ENCODE measurements at regions not wholly inside any gene's neighbourhood (a gene's known extent, or its start where the extent isn't known, plus 50 kb on each side); places are given as distances from the start of the nearest gene placed in this dataset.
"Not testable (repeated sequence)": the region's sequence is repeated elsewhere in the genome, so short reads cannot be mapped to it uniquely, and the experiment has no call there.

GRCh38 chr10:8305876-8306652 lies 251.6 kb downstream of the GATA3 start:
- peaks cover 13% of the 10 kb centered on the region for H3K27me3 ChIP-seq
- H3K36me3 ChIP-seq: no peaks in the 10 kb centered on the region
- H3K4me3 ChIP-seq: no peak overlapping the region
- no peaks in the 10 kb centered on the region for H3K9me3 ChIP-seq
- peak; percentile 31 for DNase-seq

GRCh38 chr10:8306685-8307364 lies 252.3 kb downstream of the GATA3 start:
- no peak overlapping the region for H3K4me3 ChIP-seq
- peaks cover 13% of the 10 kb centered on the region for H3K27me3 ChIP-seq
- DNase-seq: no peak
- H3K36me3 ChIP-seq: no peaks in the 10 kb centered on the region
- H3K9me3 ChIP-seq: no peaks in the 10 kb centered on the region

GRCh38 chr10:8310930-8311329 lies 256.4 kb downstream of the GATA3 start:
- H3K4me3 ChIP-seq: no peak overlapping the region
- no peaks in the 10 kb centered on the region for H3K27me3 ChIP-seq
- no peaks in the 10 kb centered on the region for H3K36me3 ChIP-seq
- DNase-seq: no peak
- no peaks in the 10 kb centered on the region for H3K9me3 ChIP-seq

- H3K4me3 ChIP-seq: no peak overlapping the region
- no peaks in the 10 kb centered on the region for H3K27me3 ChIP-seq
- DNase-seq: no peak
- H3K36me3 ChIP-seq: no peaks in the 10 kb centered on the region
- no peaks in the 10 kb centered on the region for H3K9me3 ChIP-seq
These were observed 257.1 kb downstream of the GATA3 start for GRCh38 chr10:8311526-8312070.

GRCh38 chr10:8312079-8312478 lies 257.6 kb downstream of the GATA3 start:
- H3K36me3 ChIP-seq: no peaks in the 10 kb centered on the region
- H3K27me3 ChIP-seq: no peaks in the 10 kb centered on the region
- H3K4me3 ChIP-seq: no peak overlapping the region
- H3K9me3 ChIP-seq: no peaks in the 10 kb centered on the region
- DNase-seq: no peak

GRCh38 chr10:8312781-8313180 lies 258.3 kb downstream of the GATA3 start:
- no peaks in the 10 kb centered on the region for H3K9me3 ChIP-seq
- no peak overlapping the region for H3K4me3 ChIP-seq
- peak; percentile 33 for DNase-seq
- no peaks in the 10 kb centered on the region for H3K27me3 ChIP-seq
- H3K36me3 ChIP-seq: no peaks in the 10 kb centered on the region

GRCh38 chr10:8314486-8314885 lies 260.0 kb downstream of the GATA3 start:
- no peaks in the 10 kb centered on the region for H3K9me3 ChIP-seq
- DNase-seq: no peak
- no peak overlapping the region for H3K4me3 ChIP-seq
- no peaks in the 10 kb centered on the region for H3K36me3 ChIP-seq
- H3K27me3 ChIP-seq: no peaks in the 10 kb centered on the region

- no peaks in the 10 kb centered on the region for H3K9me3 ChIP-seq
- H3K36me3 ChIP-seq: no peaks in the 10 kb centered on the region
- no peak for DNase-seq
- no peak overlapping the region for H3K4me3 ChIP-seq
- no peaks in the 10 kb centered on the region for H3K27me3 ChIP-seq
These were observed 261.1 kb downstream of the GATA3 start for GRCh38 chr10:8315619-8316021.

GRCh38 chr10:8316284-8316683 lies 261.8 kb downstream of the GATA3 start:
- Histone ChIP-seq H3K9me3 (no peaks in the 10 kb centered on the region), H3K27me3 (no peaks in the 10 kb centered on the region; the same call in 1 of the 2 replicates), H3K36me3 (no peaks in the 10 kb centered on the region), H3K4me3 (no peak overlapping the region)
- no peak for DNase-seq

- H3K36me3 ChIP-seq, H3K9me3 ChIP-seq, DNase-seq, H3K4me3 ChIP-seq, H3K27me3 ChIP-seq: not testable (repeated sequence)
These were observed 263.9 kb downstream of the GATA3 start for GRCh38 chr10:8318429-8318828.

GRCh38 chr10:8318956-8319355 lies 264.5 kb downstream of the GATA3 start:
- Histone ChIP-seq H3K27me3 (no peaks in the 10 kb centered on the region; the same call in none of the 2 replicates), H3K36me3 (no peaks in the 10 kb centered on the region), H3K4me3 (no peak overlapping the region), H3K9me3 (no peaks in the 10 kb centered on the region)
- no peak for DNase-seq

GRCh38 chr10:8319704-8320103 lies 265.2 kb downstream of the GATA3 start:
- Histone ChIP-seq H3K4me3 (no peak overlapping the region), H3K36me3 (no peaks in the 10 kb centered on the region), H3K9me3 (no peaks in the 10 kb centered on the region), H3K27me3 (no peaks in the 10 kb centered on the region; the same call in none of the 2 replicates)
- no peak for DNase-seq

- DNase-seq: no peak
- Histone ChIP-seq H3K4me3 (no peak overlapping the region), H3K9me3 (no peaks in the 10 kb centered on the region), H3K36me3 (no peaks in the 10 kb centered on the region), H3K27me3 (no peaks in the 10 kb centered on the region; the same call in none of the 2 replicates)
These were observed 267.5 kb downstream of the GATA3 start for GRCh38 chr10:8321990-8322389.

GRCh38 chr10:8323428-8324054 lies 269.1 kb downstream of the GATA3 start:
- Histone ChIP-seq H3K36me3 (no peaks in the 10 kb centered on the region), H3K4me3 (no peak overlapping the region), H3K27me3 (no peaks in the 10 kb centered on the region; the same call in none of the 2 replicates), H3K9me3 (no peaks in the 10 kb centered on the region)
- no peak for DNase-seq

- DNase-seq: no peak
- no peaks in the 10 kb centered on the region for H3K36me3 ChIP-seq
- H3K9me3 ChIP-seq: no peaks in the 10 kb centered on the region
- H3K27me3 ChIP-seq: no peaks in the 10 kb centered on the region; the same call in none of the 2 replicates
- H3K4me3 ChIP-seq: no peak overlapping the region
These were observed 270.8 kb downstream of the GATA3 start for GRCh38 chr10:8325024-8325980.

- Histone ChIP-seq H3K36me3 (no peaks in the 10 kb centered on the region), H3K27me3 (no peaks in the 10 kb centered on the region; the same call in none of the 2 replicates), H3K9me3 (no peaks in the 10 kb centered on the region), H3K4me3 (no peak overlapping the region)
- DNase-seq: no peak
These were observed 272.1 kb downstream of the GATA3 start for GRCh38 chr10:8326396-8327139.
